ENCODE measurements at regions not wholly inside any gene's neighbourhood (a gene's known extent, or its start where the extent isn't known, plus 50 kb on each side); places are given as distances from the start of the nearest gene placed in this dataset.

GRCh38 chr3:87390353-87390752, 114.0 kb upstream of the POU1F1 start:
- TF ChIP-seq CTCF (IDR thresholded peaks at IDR 0.05): no peak
- no peak for TF ChIP-seq POLR2A (IDR thresholded peaks at IDR 0.05)
